Suppressor macrophage (primary cell): ENCODE measurements at regions not wholly inside any gene's neighbourhood (a gene's known extent, or its start where the extent isn't known, plus 50 kb on each side); places are given as distances from the start of the nearest gene placed in this dataset.
"Not testable (repeated sequence)": the region's sequence is repeated elsewhere in the genome, so short reads cannot be mapped to it uniquely, and the experiment has no call there.

Experiments used
- DNase-seq, 4 experiments: peaks; one replicate each; pipeline ENCODE4 v3.0.0-alpha.2; 2020 to 2022

GRCh38 chr13:107811233-107812013 is 403.9 kb downstream of the LIG4 start:
- DNase-seq: no peak

- no peak for DNase-seq
Observed at GRCh38 chr13:107809125-107809524, 406.2 kb downstream of the LIG4 start.

- no peak for DNase-seq
Observed at GRCh38 chr13:107808389-107808788, 406.9 kb downstream of the LIG4 start.

DNA sequence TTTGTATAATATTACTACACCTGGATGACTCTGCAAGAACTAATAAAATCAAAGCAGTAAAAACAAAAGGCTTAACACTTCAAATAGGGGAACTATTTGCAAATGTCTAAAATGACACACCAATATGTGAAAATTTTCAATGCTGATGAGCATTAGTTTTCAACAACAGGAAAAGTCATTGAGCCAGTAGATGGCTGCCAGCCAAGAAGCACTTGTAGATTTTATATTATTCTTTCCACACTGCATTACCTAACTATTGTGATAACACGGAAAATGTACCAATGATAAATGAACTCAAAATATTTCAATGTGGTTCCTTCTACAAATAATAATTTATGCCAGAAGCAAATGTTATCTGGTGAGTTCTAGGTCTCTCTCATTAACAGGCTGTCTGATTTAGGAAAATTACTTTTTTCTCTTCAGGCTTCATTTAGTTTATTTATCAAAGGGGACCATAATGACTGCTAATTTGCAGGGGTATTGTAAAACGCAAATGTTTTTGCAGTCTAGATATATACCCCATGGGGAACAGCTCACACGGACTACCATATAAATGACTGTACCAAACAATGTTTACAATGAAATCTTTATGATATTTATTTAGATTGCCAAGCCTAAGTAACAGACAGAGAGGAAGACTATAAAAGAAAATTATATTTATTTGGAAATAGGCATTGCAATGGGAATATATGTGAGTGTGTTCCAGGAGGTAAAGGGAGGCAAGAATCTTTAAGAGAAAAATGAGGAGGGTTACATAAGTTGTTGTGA is 407.8 kb downstream of the LIG4 start:
- no peak for DNase-seq

DNA sequence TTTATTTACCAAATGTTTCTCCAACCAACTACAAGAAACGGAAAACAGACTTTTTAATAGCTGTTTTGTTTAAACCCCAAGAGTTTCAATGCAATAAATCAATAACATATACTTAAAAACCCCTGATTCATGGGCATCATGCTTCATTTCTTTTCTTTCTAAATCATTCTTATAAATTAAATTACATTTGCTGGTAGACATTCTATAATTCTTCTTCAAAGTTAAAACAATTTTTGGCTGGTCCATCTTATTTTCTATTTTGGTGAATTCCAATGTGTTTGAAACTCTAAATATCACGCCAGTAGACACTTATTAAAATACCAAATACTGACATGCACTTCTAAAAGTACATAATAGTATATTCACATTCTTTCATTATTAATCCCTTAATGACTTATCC is 408.6 kb downstream of the LIG4 start:
- no peak for DNase-seq

DNA sequence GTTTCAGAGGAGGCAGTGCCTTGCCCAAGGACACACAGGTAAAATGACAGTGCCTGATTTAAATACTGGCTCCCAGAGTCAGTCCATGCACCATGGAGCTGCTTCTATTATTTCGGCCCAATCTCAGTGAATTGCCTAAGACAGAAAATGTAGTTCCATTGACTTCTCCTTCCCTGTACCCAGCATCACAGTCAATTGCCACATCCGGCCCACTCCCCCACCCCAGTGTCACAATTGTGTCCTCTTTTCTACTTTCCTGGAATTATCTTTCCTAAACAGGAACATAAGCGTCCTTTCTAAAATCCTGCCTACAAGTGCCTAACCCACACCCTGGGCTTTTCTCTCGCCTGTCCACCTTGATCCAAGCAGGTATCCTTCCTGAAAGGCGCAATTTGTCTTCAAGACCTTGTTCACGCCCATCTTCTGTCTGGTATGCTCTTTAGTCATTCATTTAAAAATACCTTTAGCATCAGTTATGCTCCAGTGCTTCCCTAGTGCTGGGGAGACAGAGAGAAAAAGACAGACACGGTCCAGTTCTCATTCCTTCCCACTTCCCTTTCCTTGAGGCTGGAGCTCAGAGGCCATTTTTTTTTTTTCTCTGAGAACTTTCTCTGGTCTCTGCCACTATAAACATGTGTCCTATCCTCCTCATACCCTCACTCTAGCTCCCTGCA is 411.4 kb downstream of the LIG4 start:
- no peak for DNase-seq

DNA sequence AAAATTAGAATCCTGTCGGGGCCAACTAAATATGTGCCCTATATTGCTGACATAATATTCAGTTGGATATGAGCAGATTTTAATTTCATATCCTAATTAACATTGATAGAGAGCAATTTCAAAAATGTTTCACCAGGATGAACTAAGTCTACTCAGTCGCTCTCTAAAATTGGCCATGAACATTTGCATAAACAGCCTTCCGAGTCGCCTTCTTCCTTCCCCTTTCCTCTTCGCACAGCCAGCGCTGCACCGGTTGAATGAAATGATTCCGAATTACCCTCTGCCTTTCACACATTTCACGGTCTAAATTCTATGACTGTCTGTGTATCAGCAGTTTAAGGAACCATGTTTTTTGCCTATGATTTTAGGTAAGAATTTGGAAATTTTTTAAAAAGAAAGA is 413.7 kb downstream of the LIG4 start:
- DNase-seq: no peak

GRCh38 chr13:107799001-107799400 is 416.3 kb downstream of the LIG4 start:
- DNase-seq: no peak

DNA sequence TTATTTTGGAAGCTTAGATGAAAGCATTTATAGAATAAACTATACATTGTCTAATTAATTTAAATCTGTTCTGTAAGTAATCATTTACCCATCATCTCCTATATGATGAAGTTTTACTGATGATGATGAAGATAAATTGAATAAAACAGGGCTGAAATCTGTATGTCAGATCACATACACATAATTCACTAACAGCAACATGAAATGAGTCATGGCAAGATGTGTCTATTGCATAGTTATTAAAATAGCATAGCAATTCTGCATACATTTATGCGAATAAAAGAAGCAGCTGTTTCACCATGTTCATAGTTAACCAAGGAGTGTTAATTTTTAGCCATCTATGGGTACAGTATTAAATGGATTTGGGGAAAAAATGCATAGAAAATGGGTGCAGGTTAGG is 424.9 kb downstream of the LIG4 start:
- no peak for DNase-seq

DNA sequence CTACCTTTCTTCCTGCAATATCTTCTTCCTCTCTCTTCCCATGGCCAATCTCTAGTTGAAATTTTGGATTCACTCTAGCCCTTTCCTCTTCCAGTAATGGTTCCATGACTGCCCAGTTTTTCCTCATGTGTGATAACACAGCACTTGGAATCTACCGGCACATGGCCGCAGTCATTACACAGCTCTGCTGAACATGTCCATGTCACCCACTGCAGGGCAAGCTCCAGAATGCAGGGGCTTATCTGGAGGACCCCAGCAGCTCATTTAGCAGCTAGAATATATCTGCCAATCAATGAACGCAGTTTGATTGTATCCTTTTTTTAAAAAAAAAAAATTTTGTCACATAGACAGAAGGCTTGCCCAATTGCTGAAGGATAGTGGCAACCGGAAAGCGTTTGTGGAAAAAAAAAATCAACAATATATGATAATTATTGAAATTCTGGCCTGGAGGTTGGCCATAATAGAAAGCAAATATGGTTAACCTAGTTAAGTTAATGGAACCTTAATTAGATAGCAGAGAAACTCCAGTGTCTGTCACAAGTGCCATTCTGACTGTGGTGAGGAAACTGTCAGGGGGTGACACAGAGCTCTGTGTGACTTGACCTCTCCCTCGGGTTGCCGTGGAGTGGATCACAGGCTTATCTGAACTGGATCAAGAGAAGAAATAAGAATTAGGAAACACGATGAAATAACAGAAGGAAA is 426.7 kb downstream of the LIG4 start:
- DNase-seq: no peak

GRCh38 chr13:107782646-107783045 is 432.7 kb downstream of the LIG4 start:
- DNase-seq: not testable (repeated sequence)

GRCh38 chr13:107778094-107778493 is 437.2 kb downstream of the LIG4 start:
- no peak for DNase-seq

- no peak for DNase-seq
Observed at GRCh38 chr13:107770541-107770940, 444.8 kb downstream of the LIG4 start.

DNA sequence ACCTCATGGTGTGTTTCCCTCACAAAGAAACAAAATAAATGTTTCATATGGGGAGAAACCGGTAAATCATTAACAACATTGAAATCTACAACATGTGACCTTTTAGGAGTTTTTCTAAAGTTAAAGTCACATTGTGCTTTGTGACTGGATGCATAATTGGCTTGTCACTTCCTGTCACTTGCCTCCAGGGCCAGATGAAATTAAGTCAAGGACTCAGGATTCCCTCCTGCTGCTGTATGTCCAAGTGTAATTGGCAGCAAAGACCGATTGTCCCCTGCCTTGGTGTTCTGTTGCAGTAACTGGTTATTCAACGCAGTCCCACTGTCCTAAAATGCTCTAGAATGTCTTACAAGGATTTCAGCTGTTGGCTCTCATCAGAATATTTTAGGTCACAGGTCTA is 448.2 kb downstream of the LIG4 start:
- no peak for DNase-seq

GRCh38 chr13:107765724-107766401 is 449.5 kb downstream of the LIG4 start:
- no peak for DNase-seq

- no peak for DNase-seq
Observed at GRCh38 chr13:107764046-107764445, 451.3 kb downstream of the LIG4 start.

- DNase-seq: no peak
Observed at GRCh38 chr13:107753748-107754147, 461.6 kb downstream of the LIG4 start.

DNA sequence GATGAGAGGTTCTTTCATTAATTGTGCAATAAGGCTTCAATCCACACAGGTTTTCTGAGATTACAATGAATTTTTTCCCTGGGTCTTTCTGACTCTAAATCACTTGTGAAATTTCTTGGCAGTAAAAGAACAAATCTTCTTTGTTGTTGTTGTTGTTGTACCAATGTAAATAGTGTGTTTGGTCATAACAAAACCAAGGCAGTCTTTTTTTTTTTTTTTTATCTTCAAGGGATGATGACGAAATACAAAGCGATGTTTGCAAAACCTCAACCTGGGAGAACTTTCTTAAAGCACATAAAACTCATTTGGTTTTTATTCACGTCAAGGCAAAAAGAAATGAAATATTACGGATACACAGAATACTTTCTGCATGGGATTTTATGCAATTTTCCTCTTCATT is 462.0 kb downstream of the LIG4 start:
- DNase-seq: no peak

DNA sequence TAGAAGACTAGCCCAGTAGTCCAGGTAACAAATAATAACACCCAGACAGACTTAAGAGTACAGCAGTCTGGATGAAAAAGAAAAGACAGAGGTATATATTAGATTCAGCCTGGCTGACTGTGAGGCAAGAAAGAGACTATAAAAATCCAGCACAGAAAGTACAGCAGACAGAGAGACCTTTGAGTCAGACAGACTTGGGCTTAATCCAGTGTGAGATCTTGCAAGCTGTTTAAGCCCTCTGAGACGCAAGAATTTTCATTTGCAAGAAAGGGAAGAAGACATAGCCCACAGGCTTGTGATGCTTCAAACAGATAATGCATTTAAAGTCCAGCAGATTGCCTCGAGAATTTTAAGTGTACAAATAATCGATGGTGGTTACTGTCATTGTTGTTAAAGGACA is 471.4 kb downstream of the LIG4 start:
- no peak for DNase-seq

DNA sequence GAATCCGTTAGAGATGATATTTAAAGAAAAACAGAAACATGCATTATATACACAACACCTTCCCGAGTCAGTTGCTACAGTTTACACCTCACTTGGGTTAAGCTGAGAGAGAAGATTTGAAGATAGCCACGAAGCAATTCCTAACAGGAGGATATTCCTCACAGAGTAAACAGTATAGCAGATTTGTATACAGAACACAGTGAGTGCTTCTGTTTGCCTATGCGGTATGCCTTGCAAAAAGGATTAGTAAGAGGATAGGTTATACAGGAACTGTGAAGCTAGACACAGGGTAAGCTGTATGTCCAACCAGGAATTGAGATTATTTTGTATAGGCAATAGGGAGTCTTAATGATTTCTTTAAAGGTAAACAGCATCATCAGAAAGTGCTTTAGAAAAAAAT is 471.8 kb downstream of the LIG4 start:
- DNase-seq: no peak

GRCh38 chr13:107743100-107743499 is 472.2 kb downstream of the LIG4 start:
- no peak for DNase-seq

- no peak for DNase-seq
Observed at GRCh38 chr13:107742544-107742943, 472.8 kb downstream of the LIG4 start.
